ENCODE measurements at regions not wholly inside any gene's neighbourhood (a gene's known extent, or its start where the extent isn't known, plus 50 kb on each side); places are given as distances from the start of the nearest gene placed in this dataset.
"Not testable (repeated sequence)": the region's sequence is repeated elsewhere in the genome, so short reads cannot be mapped to it uniquely, and the experiment has no call there.

- H3K36me3 ChIP-seq; H3K27ac ChIP-seq; DNase-seq (ENCODE audit: low spot score); ATAC-seq (ENCODE audit: insufficient number of reproducible peaks, low FRiP score, low read depth); H3K9me3 ChIP-seq; H3K4me3 ChIP-seq; H3K4me1 ChIP-seq (ENCODE audit: control insufficient read depth in 1 of 2, low read depth in 2 of 2); H3K27me3 ChIP-seq (replicated peaks; ENCODE audit: insufficient read depth): not testable (repeated sequence)
Measured at GRCh38 chr9:67086862-67087261, 94.5 kb upstream of the SPATA31A3 start.

GRCh38 chr9:67066140-67066539 lies 73.8 kb upstream of the SPATA31A3 start:
- H3K4me1 ChIP-seq (ENCODE audit: control insufficient read depth in 1 of 2, low read depth in 2 of 2); H3K36me3 ChIP-seq; H3K27ac ChIP-seq; H3K4me3 ChIP-seq; DNase-seq (ENCODE audit: low spot score); H3K27me3 ChIP-seq (replicated peaks; ENCODE audit: insufficient read depth); H3K9me3 ChIP-seq; ATAC-seq (ENCODE audit: insufficient number of reproducible peaks, low FRiP score, low read depth): not testable (repeated sequence)

- H3K9me3 ChIP-seq; H3K4me1 ChIP-seq (ENCODE audit: control insufficient read depth in 1 of 2, low read depth in 2 of 2); H3K27me3 ChIP-seq (replicated peaks; ENCODE audit: insufficient read depth); H3K27ac ChIP-seq; H3K36me3 ChIP-seq; ATAC-seq (ENCODE audit: insufficient number of reproducible peaks, low FRiP score, low read depth); DNase-seq (ENCODE audit: low spot score): not testable (repeated sequence)
- peak overlapping the region; percentile 56 for H3K4me3 ChIP-seq
Measured at GRCh38 chr9:67058898-67059715, 66.8 kb upstream of the SPATA31A3 start.

All from thoracic aorta (tissue), 2 donors.